ENCODE measurements at regions not wholly inside any gene's neighbourhood (a gene's known extent, or its start where the extent isn't known, plus 50 kb on each side); places are given as distances from the start of the nearest gene placed in this dataset.
A peak's percentile ranks its signal among the peaks of the same experiment; 100 is the strongest.

- no peak for ATAC-seq
- TF ChIP-seq RARB (CRISPR knock-in tag; IDR thresholded peaks at IDR 0.05) (no peak), ZFP3 (CRISPR knock-in tag; IDR thresholded peaks at IDR 0.05) (peak; percentile 84)
Measured at GRCh38 chr13:106915146-106915545, 347.2 kb upstream of the ARGLU1 start.

GRCh38 chr13:106911627-106912026, 343.7 kb upstream of the ARGLU1 start:
- ATAC-seq = no peak
- no peak for TF ChIP-seq ZFP30 (CRISPR knock-in tag; IDR thresholded peaks at IDR 0.05)
- TF ChIP-seq ARNTL (CRISPR knock-in tag; IDR thresholded peaks at IDR 0.05; ENCODE audit: borderline replicate concordance, low read depth) = no peak
- no peak for TF ChIP-seq GLIS3 (CRISPR knock-in tag; IDR thresholded peaks at IDR 0.05)
- TF ChIP-seq ZC3H10 (CRISPR knock-in tag; IDR thresholded peaks at IDR 0.05) = no peak

DNA sequence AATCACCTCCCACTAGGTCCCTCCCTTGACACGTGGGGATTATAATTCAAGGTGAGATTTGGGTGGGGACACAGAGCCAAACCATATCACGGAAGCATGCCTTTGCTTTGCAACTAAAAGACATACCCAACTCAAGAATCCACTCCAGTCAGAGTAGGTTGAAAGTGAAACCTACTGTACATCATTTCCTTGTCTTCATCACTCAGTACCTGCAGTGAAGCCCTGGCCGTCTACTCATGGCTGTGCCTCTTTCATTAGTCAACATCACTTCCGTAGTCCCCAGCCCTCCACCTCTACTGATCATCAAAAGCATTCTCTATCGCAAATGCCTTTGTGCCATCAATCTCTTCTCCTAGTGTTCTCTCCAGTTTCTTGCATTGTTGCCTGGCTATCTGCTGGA, 343.1 kb upstream of the ARGLU1 start:
- TF ChIP-seq ISL1 (CRISPR knock-in tag; IDR thresholded peaks at IDR 0.05) = no peak
- no peak for TF ChIP-seq CREB5 (CRISPR knock-in tag; IDR thresholded peaks at IDR 0.05; ENCODE audit: low read depth)
- no peak for TF ChIP-seq ZFP30 (CRISPR knock-in tag; IDR thresholded peaks at IDR 0.05)
- no peak for TF ChIP-seq TOX (CRISPR knock-in tag; IDR thresholded peaks at IDR 0.05; ENCODE audit: borderline replicate concordance)
- TF ChIP-seq ZFP3 (CRISPR knock-in tag; IDR thresholded peaks at IDR 0.05) = no peak
- no peak for TF ChIP-seq TSHZ2 (CRISPR knock-in tag; IDR thresholded peaks at IDR 0.05)
- ATAC-seq = no peak

DNA sequence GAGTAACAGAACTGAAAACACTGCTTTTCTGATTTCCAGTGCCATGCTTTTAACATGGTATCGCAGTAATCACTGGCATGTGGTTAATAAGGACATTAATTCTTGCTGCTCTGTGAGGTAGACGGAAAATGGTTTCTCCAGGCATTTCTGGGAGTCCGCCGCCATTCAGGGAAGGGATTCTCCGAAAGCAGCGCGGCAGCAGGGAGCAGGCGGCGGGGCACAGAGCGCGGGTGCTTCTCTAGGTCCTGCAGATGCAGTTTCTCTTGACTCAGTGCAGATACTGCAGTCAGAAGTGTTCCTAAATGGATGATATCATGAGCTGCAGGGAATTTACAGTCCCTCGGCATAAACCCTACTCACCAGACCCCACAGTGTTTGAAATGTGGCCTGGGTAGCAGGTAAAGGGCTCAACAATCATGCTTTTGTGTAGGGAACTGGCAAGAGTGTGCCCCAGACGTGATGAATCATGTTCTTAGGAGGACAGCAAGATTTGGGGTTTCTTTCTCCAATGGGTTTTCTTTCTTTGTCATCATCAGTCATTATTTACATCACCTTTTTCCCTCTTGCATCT, 338.6 kb upstream of the ARGLU1 start:
- ATAC-seq = no peak
- TF ChIP-seq ZC3H10 (CRISPR knock-in tag; IDR thresholded peaks at IDR 0.05) = no peak
- TF ChIP-seq, protein P1, sequence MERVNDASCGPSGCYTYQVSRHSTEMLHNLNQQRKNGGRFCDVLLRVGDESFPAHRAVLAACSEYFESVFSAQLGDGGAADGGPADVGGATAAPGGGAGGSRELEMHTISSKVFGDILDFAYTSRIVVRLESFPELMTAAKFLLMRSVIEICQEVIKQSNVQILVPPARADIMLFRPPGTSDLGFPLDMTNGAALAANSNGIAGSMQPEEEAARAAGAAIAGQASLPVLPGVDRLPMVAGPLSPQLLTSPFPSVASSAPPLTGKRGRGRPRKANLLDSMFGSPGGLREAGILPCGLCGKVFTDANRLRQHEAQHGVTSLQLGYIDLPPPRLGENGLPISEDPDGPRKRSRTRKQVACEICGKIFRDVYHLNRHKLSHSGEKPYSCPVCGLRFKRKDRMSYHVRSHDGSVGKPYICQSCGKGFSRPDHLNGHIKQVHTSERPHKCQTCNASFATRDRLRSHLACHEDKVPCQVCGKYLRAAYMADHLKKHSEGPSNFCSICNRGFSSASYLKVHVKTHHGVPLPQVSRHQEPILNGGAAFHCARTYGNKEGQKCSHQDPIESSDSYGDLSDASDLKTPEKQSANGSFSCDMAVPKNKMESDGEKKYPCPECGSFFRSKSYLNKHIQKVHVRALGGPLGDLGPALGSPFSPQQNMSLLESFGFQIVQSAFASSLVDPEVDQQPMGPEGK (CRISPR knock-in tag; IDR thresholded peaks at IDR 0.05; ENCODE audit: borderline replicate concordance) = no peak

GRCh38 chr13:106905380-106906162, 337.6 kb upstream of the ARGLU1 start:
- no peak for ATAC-seq
- no peak for TF ChIP-seq SNAI2 (CRISPR knock-in tag; IDR thresholded peaks at IDR 0.05)
- TF ChIP-seq TCF4 (CRISPR knock-in tag; IDR thresholded peaks at IDR 0.05; ENCODE audit: borderline replicate concordance) = no peak
- TF ChIP-seq ZNF70 (CRISPR knock-in tag; IDR thresholded peaks at IDR 0.05) = no peak
- TF ChIP-seq CSDC2 (CRISPR knock-in tag; IDR thresholded peaks at IDR 0.05) = no peak
- no peak for TF ChIP-seq ZC3H10 (CRISPR knock-in tag; IDR thresholded peaks at IDR 0.05)
- no peak for TF ChIP-seq BACH2 (CRISPR knock-in tag; IDR thresholded peaks at IDR 0.05; ENCODE audit: borderline replicate concordance)
- no peak for TF ChIP-seq CSRNP3 (CRISPR knock-in tag; IDR thresholded peaks at IDR 0.05)
- TF ChIP-seq, protein P2, sequence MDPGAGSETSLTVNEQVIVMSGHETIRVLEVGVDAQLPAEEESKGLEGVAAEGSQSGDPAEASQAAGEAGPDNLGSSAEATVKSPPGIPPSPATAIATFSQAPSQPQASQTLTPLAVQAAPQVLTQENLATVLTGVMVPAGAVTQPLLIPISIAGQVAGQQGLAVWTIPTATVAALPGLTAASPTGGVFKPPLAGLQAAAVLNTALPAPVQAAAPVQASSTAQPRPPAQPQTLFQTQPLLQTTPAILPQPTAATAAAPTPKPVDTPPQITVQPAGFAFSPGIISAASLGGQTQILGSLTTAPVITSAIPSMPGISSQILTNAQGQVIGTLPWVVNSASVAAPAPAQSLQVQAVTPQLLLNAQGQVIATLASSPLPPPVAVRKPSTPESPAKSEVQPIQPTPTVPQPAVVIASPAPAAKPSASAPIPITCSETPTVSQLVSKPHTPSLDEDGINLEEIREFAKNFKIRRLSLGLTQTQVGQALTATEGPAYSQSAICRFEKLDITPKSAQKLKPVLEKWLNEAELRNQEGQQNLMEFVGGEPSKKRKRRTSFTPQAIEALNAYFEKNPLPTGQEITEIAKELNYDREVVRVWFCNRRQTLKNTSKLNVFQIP (CRISPR knock-in tag; IDR thresholded peaks at IDR 0.05; ENCODE audit: borderline replicate concordance, low read depth) = no peak
- TF ChIP-seq GLIS3 (CRISPR knock-in tag; IDR thresholded peaks at IDR 0.05) = no peak
- TF ChIP-seq ISL1 (CRISPR knock-in tag; IDR thresholded peaks at IDR 0.05) = no peak
- TF ChIP-seq CREB5 (CRISPR knock-in tag; IDR thresholded peaks at IDR 0.05; ENCODE audit: low read depth) = no peak
- no peak for TF ChIP-seq ARNTL (CRISPR knock-in tag; IDR thresholded peaks at IDR 0.05; ENCODE audit: borderline replicate concordance, low read depth)
- TF ChIP-seq TOX (CRISPR knock-in tag; IDR thresholded peaks at IDR 0.05; ENCODE audit: borderline replicate concordance) = no peak
- no peak for TF ChIP-seq RARB (CRISPR knock-in tag; IDR thresholded peaks at IDR 0.05)
- TF ChIP-seq, protein P1 (CRISPR knock-in tag; IDR thresholded peaks at IDR 0.05; ENCODE audit: borderline replicate concordance) = no peak
- no peak for TF ChIP-seq ZNF8 (CRISPR knock-in tag; IDR thresholded peaks at IDR 0.05)
- TF ChIP-seq OSR1 (CRISPR knock-in tag; IDR thresholded peaks at IDR 0.05) = no peak
